KMS-11 (cell line): ENCODE measurements at regions not wholly inside any gene's neighbourhood (a gene's known extent, or its start where the extent isn't known, plus 50 kb on each side); places are given as distances from the start of the nearest gene placed in this dataset.

Experiments
- H2AFZ ChIP-seq: fragments of 200-600 bp; sonication (generic); 2 replicates; pipeline ENCODE4 v1.6.1; 2016; ENCODE audit warnings: antibody characterized with exemption, mixed run types, low read depth
- H3K27ac ChIP-seq: fragments of 200-600 bp; sonication (generic); 2 replicates; pipeline ENCODE4 v1.6.1; 2016; ENCODE audit warnings: mild to moderate bottlenecking, mixed run types
- H3K27me3 ChIP-seq: fragments of 200-600 bp; sonication (generic); 2 replicates; pipeline ENCODE4 v1.6.1; 2017; ENCODE audit warnings: mild to moderate bottlenecking, low read depth, mixed run types, moderate library complexity; ENCODE audit not compliant: insufficient read depth
- H3K36me3 ChIP-seq: fragments of 200-600 bp; sonication (generic); 2 replicates; pipeline ENCODE4 v1.6.1; 2017; ENCODE audit warnings: mild to moderate bottlenecking, mixed run types; ENCODE audit not compliant: insufficient read depth
- H3K4me1 ChIP-seq: fragments of 200-600 bp; sonication (generic); 2 replicates; pipeline ENCODE4 v1.6.1; 2016; ENCODE audit warnings: mild to moderate bottlenecking, low read depth, mixed run types; ENCODE audit not compliant: poor library complexity, severe bottlenecking
- H3K4me2 ChIP-seq: fragments of 200-600 bp; sonication (generic); 2 replicates; pipeline ENCODE4 v1.7.0; 2016; ENCODE audit warnings: mild to moderate bottlenecking, mixed run types
- H3K4me3 ChIP-seq: fragments of 200-600 bp; sonication (generic); IDR thresholded peaks from 2 replicates; pipeline ENCODE4 v1.6.1; 2017; ENCODE audit warnings: low read depth, low read length, mixed read lengths; ENCODE audit not compliant: insufficient read depth
- H3K79me2 ChIP-seq: fragments of 200-600 bp; sonication (generic); 2 replicates; pipeline ENCODE4 v1.6.1; 2016; ENCODE audit warnings: low read depth, mixed run types; ENCODE audit not compliant: insufficient read depth
- H3K9ac ChIP-seq: fragments of 200-600 bp; sonication (generic); 2 replicates; pipeline ENCODE4 v1.6.1; 2016; ENCODE audit warnings: mild to moderate bottlenecking, mixed run types
- H4K20me1 ChIP-seq: fragments of 200-600 bp; sonication (generic); 2 replicates; pipeline ENCODE4 v1.6.1; 2016; ENCODE audit warnings: mild to moderate bottlenecking, mixed run types; ENCODE audit not compliant: insufficient read depth
- TF ChIP-seq, protein P1 (sequence below): fragments of 200-600 bp; sonication (generic); conservative IDR thresholded peaks from 2 replicates; pipeline ENCODE4 v1.6.1; 2017; ENCODE audit warnings: low read depth, mild to moderate bottlenecking, antibody characterized with exemption, low read length, moderate library complexity, mixed read lengths

DNA sequence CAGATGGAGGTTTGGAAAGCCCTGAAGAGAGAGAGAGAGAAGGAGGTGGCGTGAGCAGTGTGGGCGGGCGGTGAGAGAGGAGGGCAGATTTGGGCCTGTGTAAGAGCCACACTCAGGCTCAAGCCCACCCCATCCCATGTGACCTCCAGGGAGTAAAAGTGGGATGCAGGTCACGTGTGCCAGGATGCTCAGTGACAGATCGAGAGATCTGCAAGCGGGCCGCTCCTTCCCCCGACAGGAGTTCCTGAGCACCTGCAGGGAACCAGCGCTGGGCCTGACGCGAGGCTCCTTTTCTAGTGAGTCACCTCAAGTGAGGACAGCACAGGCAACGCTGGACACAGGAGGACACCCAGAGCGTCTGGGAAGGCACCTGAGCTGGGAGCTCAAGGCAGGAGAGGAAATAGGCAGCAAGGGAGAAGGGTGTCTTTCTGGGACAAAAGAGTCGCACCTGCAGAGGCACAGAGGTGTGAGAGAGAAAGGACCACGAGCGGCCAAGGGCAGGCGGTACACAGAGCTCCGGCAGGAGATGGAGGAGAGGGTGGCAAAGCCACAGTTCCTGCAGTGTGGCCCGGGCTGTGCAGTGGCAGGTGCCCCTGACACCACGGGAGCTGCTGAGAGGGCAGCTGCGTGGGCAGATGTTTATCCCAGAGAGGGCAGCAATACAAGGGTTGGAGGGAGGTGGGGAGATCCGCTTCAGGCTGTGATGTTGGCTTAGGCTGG lies 1294.8 kb downstream of the TBC1D22A start:
- no peaks in the 10 kb centered on the region for H3K79me2 ChIP-seq
- no peak overlapping the region for H3K4me2 ChIP-seq
- H4K20me1 ChIP-seq: no peaks in the 10 kb centered on the region
- H3K4me3 ChIP-seq: no peak overlapping the region
- H3K27me3 ChIP-seq: no peaks in the 10 kb centered on the region
- H3K4me1 ChIP-seq: no peaks in the 10 kb centered on the region
- H3K27ac ChIP-seq: no peak overlapping the region
- H2AFZ ChIP-seq: no peak overlapping the region
- no peak overlapping the region for H3K9ac ChIP-seq
- TF ChIP-seq, protein P1, sequence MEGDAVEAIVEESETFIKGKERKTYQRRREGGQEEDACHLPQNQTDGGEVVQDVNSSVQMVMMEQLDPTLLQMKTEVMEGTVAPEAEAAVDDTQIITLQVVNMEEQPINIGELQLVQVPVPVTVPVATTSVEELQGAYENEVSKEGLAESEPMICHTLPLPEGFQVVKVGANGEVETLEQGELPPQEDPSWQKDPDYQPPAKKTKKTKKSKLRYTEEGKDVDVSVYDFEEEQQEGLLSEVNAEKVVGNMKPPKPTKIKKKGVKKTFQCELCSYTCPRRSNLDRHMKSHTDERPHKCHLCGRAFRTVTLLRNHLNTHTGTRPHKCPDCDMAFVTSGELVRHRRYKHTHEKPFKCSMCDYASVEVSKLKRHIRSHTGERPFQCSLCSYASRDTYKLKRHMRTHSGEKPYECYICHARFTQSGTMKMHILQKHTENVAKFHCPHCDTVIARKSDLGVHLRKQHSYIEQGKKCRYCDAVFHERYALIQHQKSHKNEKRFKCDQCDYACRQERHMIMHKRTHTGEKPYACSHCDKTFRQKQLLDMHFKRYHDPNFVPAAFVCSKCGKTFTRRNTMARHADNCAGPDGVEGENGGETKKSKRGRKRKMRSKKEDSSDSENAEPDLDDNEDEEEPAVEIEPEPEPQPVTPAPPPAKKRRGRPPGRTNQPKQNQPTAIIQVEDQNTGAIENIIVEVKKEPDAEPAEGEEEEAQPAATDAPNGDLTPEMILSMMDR: no peak
- no peaks in the 10 kb centered on the region for H3K36me3 ChIP-seq

DNA sequence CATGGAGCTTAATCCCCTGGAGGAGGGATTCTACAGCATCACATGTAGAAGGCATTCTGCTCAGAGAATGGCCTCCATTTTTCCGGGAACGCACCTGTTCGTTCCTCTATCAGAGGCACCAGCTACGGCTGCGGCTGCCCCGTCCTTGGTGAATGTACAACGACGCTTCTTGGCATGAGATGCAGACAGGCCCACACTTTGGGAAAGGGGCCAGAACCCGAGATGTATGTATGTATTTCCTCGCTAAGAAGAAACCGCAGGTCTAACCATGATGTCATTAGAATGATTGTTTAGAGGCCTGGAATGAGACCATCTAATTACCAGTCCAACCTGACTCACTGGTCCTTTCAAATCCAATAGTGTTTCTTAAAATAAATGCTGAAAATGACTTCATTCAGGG lies 1293.4 kb downstream of the TBC1D22A start:
- H3K79me2 ChIP-seq: no peaks in the 10 kb centered on the region

DNA sequence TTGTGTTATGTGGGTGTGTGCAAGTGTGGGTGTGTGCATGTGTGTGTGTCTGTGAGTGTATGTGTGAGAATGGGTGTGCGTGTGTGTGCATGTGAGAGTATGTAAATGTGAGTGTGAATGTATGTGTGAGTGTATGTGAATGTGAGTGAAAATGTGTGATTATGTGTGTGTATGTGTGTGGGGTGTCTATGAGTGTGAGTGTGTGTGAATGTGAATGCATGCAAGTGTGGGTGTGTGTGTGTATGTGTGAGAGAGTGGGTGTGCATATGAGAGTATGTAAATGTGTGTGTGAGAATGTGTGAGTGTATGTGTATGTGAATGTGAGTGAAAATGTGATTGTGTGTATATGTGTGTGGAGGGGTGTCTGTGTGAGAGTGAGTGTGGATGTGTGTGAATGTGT lies 1292.7 kb downstream of the TBC1D22A start:
- no peaks in the 10 kb centered on the region for H3K4me1 ChIP-seq
- H3K79me2 ChIP-seq: no peaks in the 10 kb centered on the region
- no peaks in the 10 kb centered on the region for H4K20me1 ChIP-seq
- H3K9ac ChIP-seq: no peak overlapping the region
- TF ChIP-seq, protein P1: no peak
- H3K4me3 ChIP-seq: no peak overlapping the region
- no peak overlapping the region for H3K27ac ChIP-seq
- H2AFZ ChIP-seq: no peak overlapping the region
- no peaks in the 10 kb centered on the region for H3K36me3 ChIP-seq
- no peaks in the 10 kb centered on the region for H3K27me3 ChIP-seq
- H3K4me2 ChIP-seq: no peak overlapping the region

More for the DNA sequence above, 1293.4 kb downstream of the TBC1D22A start:
- no peak overlapping the region for H3K27ac ChIP-seq
- no peaks in the 10 kb centered on the region for H4K20me1 ChIP-seq
- H3K9ac ChIP-seq: no peak overlapping the region
- H3K4me1 ChIP-seq: no peaks in the 10 kb centered on the region
- H3K36me3 ChIP-seq: no peaks in the 10 kb centered on the region
- H2AFZ ChIP-seq: no peak overlapping the region
- TF ChIP-seq, protein P1: no peak
- no peaks in the 10 kb centered on the region for H3K27me3 ChIP-seq
- H3K4me3 ChIP-seq: no peak overlapping the region
- H3K4me2 ChIP-seq: no peak overlapping the region

DNA sequence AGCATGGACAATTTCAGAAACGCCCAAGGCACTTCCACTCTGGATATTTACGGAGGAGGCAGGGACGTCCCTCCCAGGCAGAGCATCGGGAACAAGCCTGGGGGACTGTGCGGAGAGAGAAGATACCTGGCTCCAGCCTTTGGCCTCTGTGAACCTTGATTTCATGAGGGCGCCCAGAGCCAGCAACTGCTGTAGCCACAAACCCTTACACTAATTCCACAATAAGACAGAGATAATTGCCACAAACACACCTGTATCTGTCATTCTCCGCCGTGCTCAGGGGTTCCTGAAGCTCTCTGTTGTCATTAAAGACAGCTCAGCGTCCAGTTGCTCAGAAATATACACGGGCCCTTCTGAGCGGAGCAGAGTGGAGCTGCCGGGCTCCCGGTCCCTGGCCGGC lies 1292.1 kb downstream of the TBC1D22A start:
- Histone ChIP-seq H3K4me1 (no peaks in the 10 kb centered on the region), H3K27me3 (no peaks in the 10 kb centered on the region), H3K79me2 (no peaks in the 10 kb centered on the region), H2AFZ (no peak overlapping the region), H4K20me1 (no peaks in the 10 kb centered on the region), H3K4me2 (no peak overlapping the region), H3K27ac (no peak overlapping the region), H3K9ac (no peak overlapping the region), H3K4me3 (no peak overlapping the region), H3K36me3 (no peaks in the 10 kb centered on the region)
- TF ChIP-seq, protein P1: no peak
